ENCODE measurements at regions not wholly inside any gene's neighbourhood (a gene's known extent, or its start where the extent isn't known, plus 50 kb on each side); places are given as distances from the start of the nearest gene placed in this dataset.

DNA sequence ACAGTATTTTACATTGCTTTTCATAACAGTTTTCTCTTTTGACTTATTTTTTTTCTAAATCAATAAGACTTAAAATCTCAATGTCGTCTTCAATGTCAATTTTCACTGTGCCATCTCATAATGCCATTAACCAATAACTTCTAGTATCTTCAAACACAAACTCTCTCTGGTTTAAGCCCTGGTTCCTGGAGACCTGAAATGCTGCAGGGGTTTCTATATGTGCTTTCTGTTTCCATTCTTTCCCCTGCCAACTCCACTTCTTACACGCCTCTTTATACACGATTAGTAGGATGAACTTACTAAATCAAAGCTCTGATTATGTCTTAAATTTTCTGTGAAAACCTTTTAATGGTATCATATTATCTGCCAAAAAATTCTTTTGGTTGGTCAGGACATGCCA is 191.4 kb downstream of the AMY1C start:
- Histone ChIP-seq H3K79me2 (ENCODE audit: low read length) (no peaks in the 10 kb centered on the region), H3K9ac (ENCODE audit: low read length) (no peak overlapping the region), H3K27me3 (replicated peaks; ENCODE audit: insufficient read depth, low read length) (no peaks in the 10 kb centered on the region), H3K9me3 (replicated peaks; ENCODE audit: insufficient read depth, low read length) (no peaks in the 10 kb centered on the region), H3F3A (ENCODE audit: insufficient read depth, low read length) (no peaks in the 10 kb centered on the region), H3K27ac (ENCODE audit: low read length) (no peak overlapping the region), H3K9me2 (replicated peaks; ENCODE audit: insufficient read depth, low read length) (no peaks in the 10 kb centered on the region), H3K4me1 (ENCODE audit: low read length) (no peaks in the 10 kb centered on the region), H3K36me3 (replicated peaks; ENCODE audit: insufficient read depth, low read length) (no peaks in the 10 kb centered on the region), H3K4me2 (ENCODE audit: low read depth, low read length) (no peak overlapping the region), H4K20me1 (ENCODE audit: insufficient read depth, low read length) (no peaks in the 10 kb centered on the region), H2AFZ (ENCODE audit: low read length) (no peak overlapping the region), H3K4me3 (ENCODE audit: low read length) (no peak overlapping the region)
- DNase-seq, result no peak
- no peak for TF ChIP-seq EZH2 (optimal IDR thresholded peaks at IDR 0.05; ENCODE audit: low read depth, low read length)
- TF ChIP-seq EZH2phosphoT487 (IDR thresholded peaks at IDR 0.05; ENCODE audit: low read length), result no peak
- TF ChIP-seq, protein P1, sequence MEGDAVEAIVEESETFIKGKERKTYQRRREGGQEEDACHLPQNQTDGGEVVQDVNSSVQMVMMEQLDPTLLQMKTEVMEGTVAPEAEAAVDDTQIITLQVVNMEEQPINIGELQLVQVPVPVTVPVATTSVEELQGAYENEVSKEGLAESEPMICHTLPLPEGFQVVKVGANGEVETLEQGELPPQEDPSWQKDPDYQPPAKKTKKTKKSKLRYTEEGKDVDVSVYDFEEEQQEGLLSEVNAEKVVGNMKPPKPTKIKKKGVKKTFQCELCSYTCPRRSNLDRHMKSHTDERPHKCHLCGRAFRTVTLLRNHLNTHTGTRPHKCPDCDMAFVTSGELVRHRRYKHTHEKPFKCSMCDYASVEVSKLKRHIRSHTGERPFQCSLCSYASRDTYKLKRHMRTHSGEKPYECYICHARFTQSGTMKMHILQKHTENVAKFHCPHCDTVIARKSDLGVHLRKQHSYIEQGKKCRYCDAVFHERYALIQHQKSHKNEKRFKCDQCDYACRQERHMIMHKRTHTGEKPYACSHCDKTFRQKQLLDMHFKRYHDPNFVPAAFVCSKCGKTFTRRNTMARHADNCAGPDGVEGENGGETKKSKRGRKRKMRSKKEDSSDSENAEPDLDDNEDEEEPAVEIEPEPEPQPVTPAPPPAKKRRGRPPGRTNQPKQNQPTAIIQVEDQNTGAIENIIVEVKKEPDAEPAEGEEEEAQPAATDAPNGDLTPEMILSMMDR (IDR thresholded peaks at IDR 0.05; ENCODE audit: low read length), result no peak

DNA sequence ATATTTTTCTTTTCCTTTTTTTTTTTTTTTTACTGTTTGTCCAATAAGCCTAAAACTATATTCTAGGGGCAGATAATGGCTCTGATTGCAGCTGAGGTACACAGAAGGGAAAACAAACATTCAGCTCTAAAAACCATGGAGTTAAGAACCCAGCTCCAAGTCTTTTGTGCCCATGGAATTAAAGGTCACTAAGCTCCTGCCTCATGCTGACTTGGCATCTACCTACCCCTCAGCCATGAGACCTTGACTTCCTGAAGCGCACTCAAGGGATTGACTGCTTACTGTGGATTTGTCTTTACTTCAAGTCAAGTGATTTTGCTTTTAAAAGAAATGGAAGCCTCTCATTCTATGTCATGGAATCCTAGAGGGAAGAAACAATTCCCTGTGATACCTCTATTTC is 192.3 kb downstream of the AMY1C start:
- Histone ChIP-seq H3K4me1 (ENCODE audit: low read length) (no peaks in the 10 kb centered on the region), H3K27ac (ENCODE audit: low read length) (no peak overlapping the region), H3K9me3 (replicated peaks; ENCODE audit: insufficient read depth, low read length) (no peaks in the 10 kb centered on the region), H3K4me2 (ENCODE audit: low read depth, low read length) (no peak overlapping the region), H3K9ac (ENCODE audit: low read length) (no peak overlapping the region), H4K20me1 (ENCODE audit: insufficient read depth, low read length) (no peaks in the 10 kb centered on the region), H3F3A (ENCODE audit: insufficient read depth, low read length) (no peaks in the 10 kb centered on the region), H2AFZ (ENCODE audit: low read length) (no peak overlapping the region), H3K79me2 (ENCODE audit: low read length) (no peaks in the 10 kb centered on the region), H3K27me3 (replicated peaks; ENCODE audit: insufficient read depth, low read length) (no peaks in the 10 kb centered on the region), H3K4me3 (ENCODE audit: low read length) (no peak overlapping the region), H3K9me2 (replicated peaks; ENCODE audit: insufficient read depth, low read length) (no peaks in the 10 kb centered on the region), H3K36me3 (replicated peaks; ENCODE audit: insufficient read depth, low read length) (no peaks in the 10 kb centered on the region)
- TF ChIP-seq EZH2phosphoT487 (IDR thresholded peaks at IDR 0.05; ENCODE audit: low read length) (no peak), EZH2 (optimal IDR thresholded peaks at IDR 0.05; ENCODE audit: low read depth, low read length) (no peak)
- TF ChIP-seq, protein P1 (IDR thresholded peaks at IDR 0.05; ENCODE audit: low read length), result no peak
- DNase-seq, result no peak

DNA sequence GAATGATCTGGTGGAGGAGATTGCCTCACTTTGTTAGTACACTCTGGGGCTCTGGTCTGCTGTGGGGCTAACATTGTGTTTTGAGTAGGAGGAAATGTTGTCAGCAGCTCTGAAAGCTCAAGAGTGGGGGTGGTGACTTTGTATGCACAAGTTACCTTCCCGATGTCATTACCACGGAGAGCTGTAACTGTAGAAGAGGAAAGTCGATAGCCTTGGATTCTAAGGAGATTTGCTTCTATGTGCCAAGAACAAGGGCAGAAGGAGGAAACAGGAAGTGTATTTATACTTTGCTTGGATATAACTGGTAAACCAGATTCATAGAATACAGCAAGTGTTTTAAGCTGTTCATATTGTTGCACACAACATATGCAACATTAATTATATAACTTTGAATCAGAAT is 196.1 kb downstream of the AMY1C start:
- Histone ChIP-seq H3K4me3 (ENCODE audit: low read length) (no peak overlapping the region), H3K9me2 (replicated peaks; ENCODE audit: insufficient read depth, low read length) (no peaks in the 10 kb centered on the region), H3K27me3 (replicated peaks; ENCODE audit: insufficient read depth, low read length) (no peaks in the 10 kb centered on the region), H2AFZ (ENCODE audit: low read length) (no peak overlapping the region), H3K9me3 (replicated peaks; ENCODE audit: insufficient read depth, low read length) (no peaks in the 10 kb centered on the region), H3K4me1 (ENCODE audit: low read length) (no peaks in the 10 kb centered on the region), H3K9ac (ENCODE audit: low read length) (no peak overlapping the region), H3K79me2 (ENCODE audit: low read length) (no peaks in the 10 kb centered on the region), H4K20me1 (ENCODE audit: insufficient read depth, low read length) (no peaks in the 10 kb centered on the region), H3K36me3 (replicated peaks; ENCODE audit: insufficient read depth, low read length) (no peaks in the 10 kb centered on the region), H3K4me2 (ENCODE audit: low read depth, low read length) (no peak overlapping the region), H3F3A (ENCODE audit: insufficient read depth, low read length) (no peaks in the 10 kb centered on the region), H3K27ac (ENCODE audit: low read length) (no peak overlapping the region)
- no peak for TF ChIP-seq EZH2phosphoT487 (IDR thresholded peaks at IDR 0.05; ENCODE audit: low read length)
- TF ChIP-seq, protein P1 (IDR thresholded peaks at IDR 0.05; ENCODE audit: low read length), result no peak
- TF ChIP-seq EZH2 (optimal IDR thresholded peaks at IDR 0.05; ENCODE audit: low read depth, low read length), result no peak
- no peak for DNase-seq

Measured in MM.1S (cell line).